Activated naive CD4-positive, alpha-beta T cell treated with anti-CD3 and anti-CD28 coated beads, Interleukin-2, amount 50 U/mL, for 72 hours (primary cell): ENCODE measurements at regions not wholly inside any gene's neighbourhood (a gene's known extent, or its start where the extent isn't known, plus 50 kb on each side); places are given as distances from the start of the nearest gene placed in this dataset.

Experiments
- ATAC-seq, 2 donors: fragments of 150-1000 bp; cut with Tn5 transposase; 2 replicates each; pipeline ENCODE4 v1.10.0; 2021; ENCODE audit warnings: mild to moderate bottlenecking in 2 of 2, moderate library complexity in 2 of 2
- DNase-seq, 2 donors: peaks; one replicate each; pipeline ENCODE4 v3.0.0; 2021 to 2022; ENCODE audit warnings: low spot score in 2 of 2
- H3K27ac Mint-ChIP-seq, 2 donors: one replicate each; pipeline ENCODE4 v1.8.0; 2022; ENCODE audit warnings: mild to moderate bottlenecking in 2 of 2, mixed read lengths in 2 of 2
- H3K36me3 Mint-ChIP-seq, 2 donors: one replicate each; pipeline ENCODE4 v1.8.0; 2022; ENCODE audit warnings: mixed read lengths in 2 of 2
- H3K9me3 Mint-ChIP-seq, 2 donors: one replicate each; pipeline ENCODE4 v1.8.0; 2022; ENCODE audit warnings: mixed read lengths in 2 of 2

GRCh38 chr2:64311948-64312621, 141.9 kb upstream of the LGALSL start:
- no peaks in the 10 kb centered on the region for H3K36me3 Mint-ChIP-seq
- no peaks in the 10 kb centered on the region for H3K9me3 Mint-ChIP-seq
- DNase-seq (no peak), ATAC-seq (no peak)
- H3K27ac Mint-ChIP-seq: no peak overlapping the region

DNA sequence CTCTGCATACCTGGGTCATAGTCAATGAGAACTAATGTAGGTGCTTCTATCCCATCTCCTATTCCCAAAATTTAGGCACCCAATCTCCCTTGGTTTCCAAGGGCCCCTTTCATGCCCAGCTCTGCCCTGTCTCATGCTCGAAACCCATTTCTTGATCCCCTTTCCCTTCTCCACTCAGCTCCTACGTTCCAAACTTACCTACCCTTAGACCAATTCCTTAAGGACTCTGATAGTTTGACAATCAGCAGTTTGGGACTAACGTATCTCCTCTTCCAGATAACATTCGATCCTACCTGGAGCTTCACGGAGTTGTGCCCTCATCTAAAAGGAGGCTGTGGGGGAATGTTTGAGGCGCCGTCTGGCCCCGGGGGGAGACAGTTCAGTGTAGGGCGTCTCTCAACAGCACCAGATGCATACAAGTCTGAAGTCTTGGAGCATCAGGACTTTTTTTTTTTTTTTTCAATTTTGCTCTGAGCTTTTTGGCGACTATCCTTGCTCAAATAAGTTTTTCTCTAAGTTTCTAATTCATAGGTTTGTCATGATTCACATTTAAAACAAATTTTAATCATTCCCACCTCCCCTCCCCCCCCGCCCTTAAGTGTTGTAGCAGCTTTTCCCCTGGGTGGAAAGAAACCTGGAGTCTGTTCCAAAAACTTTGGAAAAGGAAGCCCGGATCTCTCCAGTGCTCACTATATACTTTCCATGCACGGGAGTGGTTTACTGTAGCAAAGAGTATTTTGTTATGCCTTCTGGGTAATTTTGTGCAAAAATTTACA, 141.2 kb upstream of the LGALSL start:
- ATAC-seq (no peak), DNase-seq (no peak)

GRCh38 chr2:64313398-64313723, 140.6 kb upstream of the LGALSL start:
- Mint-ChIP-seq H3K27ac (no peak overlapping the region), H3K36me3 (no peaks in the 10 kb centered on the region), H3K9me3 (no peaks in the 10 kb centered on the region)
- no peak for ATAC-seq
- DNase-seq: no peak

More for the DNA sequence above, 141.2 kb upstream of the LGALSL start:
- no peak overlapping the region for H3K27ac Mint-ChIP-seq
- no peaks in the 10 kb centered on the region for H3K9me3 Mint-ChIP-seq
- no peaks in the 10 kb centered on the region for H3K36me3 Mint-ChIP-seq

- ATAC-seq: no peak
- DNase-seq: no peak
- no peak overlapping the region for H3K27ac Mint-ChIP-seq
- no peaks in the 10 kb centered on the region for H3K36me3 Mint-ChIP-seq
- no peaks in the 10 kb centered on the region for H3K9me3 Mint-ChIP-seq
Measured at GRCh38 chr2:64315291-64315960, 138.5 kb upstream of the LGALSL start.

DNA sequence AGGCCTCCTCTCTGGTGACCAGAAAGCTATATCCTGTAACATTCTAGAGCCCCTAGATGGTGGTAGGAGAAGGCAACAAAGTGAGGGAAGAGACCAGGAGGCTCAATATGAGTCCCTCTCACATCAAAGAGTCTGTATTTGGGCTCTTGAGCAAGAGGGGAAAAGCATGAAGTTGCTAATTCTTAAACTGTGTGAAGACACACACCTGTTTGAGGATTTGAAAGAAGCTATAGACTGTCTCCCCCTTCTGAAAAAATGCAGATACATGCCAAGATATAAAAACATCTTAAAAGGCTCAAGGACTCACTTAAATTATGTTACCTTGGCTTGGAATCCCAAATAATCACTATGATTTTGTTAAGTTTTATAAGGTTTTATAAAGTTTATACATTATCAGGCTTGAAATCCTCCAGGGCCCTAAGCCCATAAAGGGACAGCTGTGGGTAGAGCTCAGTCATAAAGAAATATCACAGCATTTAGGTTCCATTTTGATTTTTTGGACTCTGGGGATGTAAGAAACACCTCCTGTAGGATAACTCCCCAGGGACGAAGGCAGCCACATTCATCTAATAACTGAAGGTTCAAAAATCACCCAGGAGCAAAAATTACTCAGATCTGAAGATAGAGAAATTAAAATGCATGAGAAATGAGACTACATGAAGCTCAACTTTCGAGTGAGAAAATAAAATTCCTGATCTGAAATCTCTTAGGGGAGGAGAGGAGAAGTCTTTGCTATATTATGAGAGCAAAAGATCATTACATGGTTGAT, 136.1 kb upstream of the LGALSL start:
- DNase-seq: no peak
- Mint-ChIP-seq H3K9me3 (peaks cover 0 to 5% of the 10 kb centered on the region in 2 donors), H3K27ac (no peak overlapping the region), H3K36me3 (no peaks in the 10 kb centered on the region)
- peak in 1 of 2 donors; percentile 13 for ATAC-seq

DNA sequence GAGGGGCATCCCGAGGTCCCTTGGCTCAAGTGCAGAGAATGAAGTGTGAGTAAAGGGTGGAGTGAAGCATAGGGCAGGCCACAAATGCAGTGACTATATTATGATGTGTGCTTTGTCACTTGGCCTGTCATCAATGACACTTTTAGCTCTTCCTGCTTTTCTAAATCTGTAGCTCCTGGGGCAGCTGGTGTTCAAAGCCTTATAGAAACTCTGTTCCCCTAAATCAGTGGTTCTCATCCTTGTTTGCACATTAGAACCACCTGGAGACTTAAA, 135.6 kb upstream of the LGALSL start:
- H3K27ac Mint-ChIP-seq: no peak overlapping the region
- DNase-seq (no peak), ATAC-seq (peak in 1 of 2 donors; percentile 91)
- no peaks in the 10 kb centered on the region for H3K36me3 Mint-ChIP-seq
- peaks cover 0 to 5% of the 10 kb centered on the region in 2 donors for H3K9me3 Mint-ChIP-seq

DNA sequence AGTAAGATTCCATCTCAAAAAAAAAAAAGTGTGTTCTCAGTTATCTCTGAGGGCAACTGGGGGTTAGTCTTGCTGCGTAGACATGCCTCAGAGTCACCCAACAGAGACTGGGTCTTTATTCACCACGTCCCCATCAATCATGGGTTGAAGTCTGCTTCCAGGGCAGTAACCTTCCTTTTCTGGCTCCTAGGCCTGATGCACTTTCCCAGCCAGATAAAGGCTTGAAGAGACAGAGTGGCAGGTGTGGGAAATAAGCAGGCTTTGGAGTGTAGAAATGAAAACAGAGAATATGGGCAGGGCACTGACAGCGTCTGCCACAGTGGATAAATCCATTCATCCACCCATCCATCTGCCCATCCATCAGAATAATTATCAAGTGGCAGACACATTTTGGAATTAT, 134.1 kb upstream of the LGALSL start:
- Mint-ChIP-seq H3K36me3 (no peaks in the 10 kb centered on the region), H3K27ac (no peak overlapping the region), H3K9me3 (peaks cover 0 to 5% of the 10 kb centered on the region in 2 donors)
- ATAC-seq (no peak), DNase-seq (no peak)

GRCh38 chr2:64322433-64322832, 131.5 kb upstream of the LGALSL start:
- Mint-ChIP-seq H3K27ac (no peak overlapping the region), H3K36me3 (no peaks in the 10 kb centered on the region), H3K9me3 (peaks cover 0 to 5% of the 10 kb centered on the region in 2 donors)
- DNase-seq (no peak), ATAC-seq (no peak)

GRCh38 chr2:64323197-64323596, 130.8 kb upstream of the LGALSL start:
- Mint-ChIP-seq H3K36me3 (no peaks in the 10 kb centered on the region), H3K27ac (no peak overlapping the region), H3K9me3 (peaks cover 0 to 5% of the 10 kb centered on the region in 2 donors)
- DNase-seq (no peak), ATAC-seq (no peak)

- ATAC-seq: no peak
- peaks cover 0 to 5% of the 10 kb centered on the region in 2 donors for H3K9me3 Mint-ChIP-seq
- no peaks in the 10 kb centered on the region for H3K36me3 Mint-ChIP-seq
- H3K27ac Mint-ChIP-seq: peak overlapping the region; percentile 97 to 99
- no peak for DNase-seq
Measured at GRCh38 chr2:64324746-64325410, 129.1 kb upstream of the LGALSL start.

GRCh38 chr2:64325477-64325851, 128.5 kb upstream of the LGALSL start:
- DNase-seq: peak in 1 of 2 donors; percentile 35
- Mint-ChIP-seq H3K36me3 (no peaks in the 10 kb centered on the region), H3K27ac (peak overlapping the region; percentile 97 to 99), H3K9me3 (peaks cover 0 to 5% of the 10 kb centered on the region in 2 donors)
- peak; percentile 67 to 71 for ATAC-seq

- H3K36me3 Mint-ChIP-seq: no peaks in the 10 kb centered on the region
- DNase-seq (peak; percentile 57 to 81), ATAC-seq (peak; percentile 86 to 90)
- peak overlapping the region; percentile 97 to 99 for H3K27ac Mint-ChIP-seq
- H3K9me3 Mint-ChIP-seq: peaks cover 0 to 1% of the 10 kb centered on the region in 2 donors
Measured at GRCh38 chr2:64325852-64326577, 127.9 kb upstream of the LGALSL start.

- Mint-ChIP-seq H3K27ac (peak overlapping the region; percentile 97 to 99), H3K36me3 (no peaks in the 10 kb centered on the region)
- DNase-seq: no peak
Measured at GRCh38 chr2:64326578-64327050, 127.3 kb upstream of the LGALSL start.

GRCh38 chr2:64327129-64327509, 126.8 kb upstream of the LGALSL start:
- Mint-ChIP-seq H3K9me3 (no peaks in the 10 kb centered on the region), H3K27ac (peak overlapping the region; percentile 62 to 97), H3K36me3 (no peaks in the 10 kb centered on the region)
- ATAC-seq: peak in 1 of 2 donors; percentile 4
- DNase-seq: no peak

More at GRCh38 chr2:64326578-64327050, 127.3 kb upstream of the LGALSL start:
- ATAC-seq: no peak
- H3K9me3 Mint-ChIP-seq: no peaks in the 10 kb centered on the region

- Mint-ChIP-seq H3K9me3 (no peaks in the 10 kb centered on the region), H3K27ac (peak overlapping the region; percentile 62 to 97), H3K36me3 (no peaks in the 10 kb centered on the region)
- ATAC-seq: no peak
- peak; percentile 35 to 65 for DNase-seq
Measured at GRCh38 chr2:64327510-64328414, 126.2 kb upstream of the LGALSL start.
